Calu3 (cell line): ENCODE measurements at regions not wholly inside any gene's neighbourhood (a gene's known extent, or its start where the extent isn't known, plus 50 kb on each side); places are given as distances from the start of the nearest gene placed in this dataset.

ENCODE experiments used
- BruUV-seq: library from RNA; stranded (reverse); fragments of 400-500 nt; replicated peaks from 2 replicates; lab custom pipeline; 2021; lab: Mats Ljungman, UMichigan
- CTCF ChIA-PET: fragments of 300-600 bp; sonication (Branson Sonifier 250); formaldehyde crosslinking; loops from one replicate; lab custom pipeline; 2022; ENCODE audit warnings: antibody characterized with exemption; lab: Charles Lee
- DNase-seq: peaks from one replicate; pipeline ENCODE4 v3.0.0; 2022
- H3K27ac Mint-ChIP-seq: one replicate; pipeline ENCODE4 v1.8.0; 2022; ENCODE audit warnings: mixed read lengths; ENCODE audit not compliant: unreplicated experiment
- H3K27me3 Mint-ChIP-seq: one replicate; pipeline ENCODE4 v1.8.0; 2022; ENCODE audit warnings: mixed read lengths; ENCODE audit not compliant: unreplicated experiment
- H3K36me3 Mint-ChIP-seq: one replicate; pipeline ENCODE4 v1.8.0; 2022; ENCODE audit warnings: mild to moderate bottlenecking, moderate library complexity, mixed read lengths; ENCODE audit not compliant: insufficient read depth, unreplicated experiment
- H3K4me1 Mint-ChIP-seq: one replicate; pipeline ENCODE4 v1.8.0; 2022; ENCODE audit warnings: mild to moderate bottlenecking, low read depth, mixed read lengths; ENCODE audit not compliant: unreplicated experiment
- H3K4me3 Mint-ChIP-seq: one replicate; pipeline ENCODE4 v1.8.0; 2022; ENCODE audit warnings: mild to moderate bottlenecking, low read depth, moderate library complexity, mixed read lengths; ENCODE audit not compliant: unreplicated experiment
- H3K9me3 Mint-ChIP-seq: one replicate; pipeline ENCODE4 v1.8.0; 2022; ENCODE audit warnings: low read depth, mixed read lengths; ENCODE audit not compliant: unreplicated experiment
- CTCF ChIP-seq: fragments of 200-600 bp; IDR thresholded peaks from one replicate; pipeline ENCODE4 v1.8.0; 2022; ENCODE audit warnings: antibody characterized with exemption; ENCODE audit not compliant: unreplicated experiment
- intact Hi-C: fragments of 100-400 bp; cut with micrococcal nuclease; formaldehyde crosslinking; loops from one replicate; pipeline ENCODE4 v1.10.0; 2022; ENCODE audit not compliant: unreplicated experiment

GRCh38 chr13:21322327-21322965, 136.7 kb downstream of the ZDHHC20 start:
- Mint-ChIP-seq H3K4me1 (peaks cover 8% of the 10 kb centered on the region), H3K9me3 (no peaks in the 10 kb centered on the region), H3K27ac (no peak overlapping the region), H3K4me3 (no peak overlapping the region), H3K36me3 (peaks cover 7% of the 10 kb centered on the region), H3K27me3 (no peaks in the 10 kb centered on the region)
- intact Hi-C loops: no loop called here
- CTCF ChIA-PET: no interaction called here
- DNase-seq: no peak
- BruUV-seq: no TSS peak
- no peak for TF ChIP-seq CTCF
